ENCODE measurements at regions not wholly inside any gene's neighbourhood (a gene's known extent, or its start where the extent isn't known, plus 50 kb on each side); places are given as distances from the start of the nearest gene placed in this dataset.

DNA sequence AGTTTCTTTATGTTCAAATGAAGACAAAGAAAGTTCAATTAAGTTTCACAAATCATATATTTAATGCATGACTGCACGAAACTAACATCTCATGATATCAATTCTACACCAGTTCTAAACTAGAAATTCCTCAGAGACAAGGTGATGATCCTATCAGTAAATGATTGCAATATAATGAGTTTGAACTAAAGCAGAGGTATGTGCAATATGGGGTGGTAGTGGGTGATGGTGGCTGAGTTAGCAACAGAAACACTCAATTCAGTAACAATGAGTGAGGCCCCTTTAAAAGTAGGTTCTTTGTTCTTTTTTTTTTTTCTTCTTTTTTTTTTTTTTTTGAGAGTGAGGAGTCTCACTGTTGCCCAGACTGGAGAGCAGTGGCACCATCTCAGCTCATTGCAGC is 1551.7 kb upstream of the GOT2 start:
- no peak for TF ChIP-seq POLR2AphosphoS5 (IDR thresholded peaks at IDR 0.05)
- TF ChIP-seq, protein P1, sequence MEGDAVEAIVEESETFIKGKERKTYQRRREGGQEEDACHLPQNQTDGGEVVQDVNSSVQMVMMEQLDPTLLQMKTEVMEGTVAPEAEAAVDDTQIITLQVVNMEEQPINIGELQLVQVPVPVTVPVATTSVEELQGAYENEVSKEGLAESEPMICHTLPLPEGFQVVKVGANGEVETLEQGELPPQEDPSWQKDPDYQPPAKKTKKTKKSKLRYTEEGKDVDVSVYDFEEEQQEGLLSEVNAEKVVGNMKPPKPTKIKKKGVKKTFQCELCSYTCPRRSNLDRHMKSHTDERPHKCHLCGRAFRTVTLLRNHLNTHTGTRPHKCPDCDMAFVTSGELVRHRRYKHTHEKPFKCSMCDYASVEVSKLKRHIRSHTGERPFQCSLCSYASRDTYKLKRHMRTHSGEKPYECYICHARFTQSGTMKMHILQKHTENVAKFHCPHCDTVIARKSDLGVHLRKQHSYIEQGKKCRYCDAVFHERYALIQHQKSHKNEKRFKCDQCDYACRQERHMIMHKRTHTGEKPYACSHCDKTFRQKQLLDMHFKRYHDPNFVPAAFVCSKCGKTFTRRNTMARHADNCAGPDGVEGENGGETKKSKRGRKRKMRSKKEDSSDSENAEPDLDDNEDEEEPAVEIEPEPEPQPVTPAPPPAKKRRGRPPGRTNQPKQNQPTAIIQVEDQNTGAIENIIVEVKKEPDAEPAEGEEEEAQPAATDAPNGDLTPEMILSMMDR (IDR thresholded peaks at IDR 0.05) = no peak
